Bronchial epithelial cell (primary cell): ENCODE measurements at regions not wholly inside any gene's neighbourhood (a gene's known extent, or its start where the extent isn't known, plus 50 kb on each side); places are given as distances from the start of the nearest gene placed in this dataset.
A peak's percentile ranks its signal among the peaks of the same experiment; 100 is the strongest.

Experiments
- DNase-seq: peaks from one replicate; pipeline ENCODE4 v3.0.0-alpha.2; 2010; ENCODE audit warnings: low read depth
- FAIRE-seq: peaks from 2 replicates; lab custom pipeline; 2011; peaks lifted over from hg19 to GRCh38; lab: Jason Lieb, UNC
- H3K27me3 ChIP-seq: 2 replicates; pipeline ENCODE4 v1.5.1; 2011; ENCODE audit warnings: low read length; ENCODE audit not compliant: control insufficient read depth, insufficient read depth
- H3K36me3 ChIP-seq: 2 replicates; pipeline ENCODE4 v1.5.1; 2011; ENCODE audit warnings: low read length; ENCODE audit not compliant: control insufficient read depth, insufficient read depth
- H3K4me3 ChIP-seq: 2 replicates; pipeline ENCODE4 v1.5.1; 2011; ENCODE audit warnings: mild to moderate bottlenecking, low read depth, low read length, control low read depth
- TF ChIP-seq, protein P1 (sequence below): IDR thresholded peaks from 2 replicates; pipeline ENCODE4 v1.5.1; 2011; ENCODE audit warnings: mild to moderate bottlenecking, moderate library complexity, low read length, control low read depth, inconsistent platforms; ENCODE audit not compliant: insufficient read depth, severe bottlenecking

DNA sequence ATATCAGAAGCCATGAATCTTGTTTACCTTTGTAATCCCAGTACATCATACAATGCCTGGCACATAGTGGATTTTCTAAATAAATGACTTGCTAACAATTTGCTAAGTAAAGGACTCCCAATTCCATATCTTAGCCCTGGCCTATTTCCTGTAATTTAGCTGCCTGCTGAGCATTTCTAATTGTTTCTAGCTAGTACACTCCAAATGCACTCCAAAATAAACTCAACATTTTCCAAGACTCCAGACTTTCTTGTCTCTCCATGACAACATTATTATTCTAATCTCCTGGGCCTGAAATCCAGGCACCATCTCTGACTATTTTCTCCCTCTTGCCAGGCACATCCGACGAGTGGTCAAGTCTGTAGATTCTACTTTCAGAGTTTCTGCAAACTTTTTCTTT lies 773.5 kb downstream of the SQOR start:
- FAIRE-seq (no peak), DNase-seq (no peak)
- TF ChIP-seq, protein P1, sequence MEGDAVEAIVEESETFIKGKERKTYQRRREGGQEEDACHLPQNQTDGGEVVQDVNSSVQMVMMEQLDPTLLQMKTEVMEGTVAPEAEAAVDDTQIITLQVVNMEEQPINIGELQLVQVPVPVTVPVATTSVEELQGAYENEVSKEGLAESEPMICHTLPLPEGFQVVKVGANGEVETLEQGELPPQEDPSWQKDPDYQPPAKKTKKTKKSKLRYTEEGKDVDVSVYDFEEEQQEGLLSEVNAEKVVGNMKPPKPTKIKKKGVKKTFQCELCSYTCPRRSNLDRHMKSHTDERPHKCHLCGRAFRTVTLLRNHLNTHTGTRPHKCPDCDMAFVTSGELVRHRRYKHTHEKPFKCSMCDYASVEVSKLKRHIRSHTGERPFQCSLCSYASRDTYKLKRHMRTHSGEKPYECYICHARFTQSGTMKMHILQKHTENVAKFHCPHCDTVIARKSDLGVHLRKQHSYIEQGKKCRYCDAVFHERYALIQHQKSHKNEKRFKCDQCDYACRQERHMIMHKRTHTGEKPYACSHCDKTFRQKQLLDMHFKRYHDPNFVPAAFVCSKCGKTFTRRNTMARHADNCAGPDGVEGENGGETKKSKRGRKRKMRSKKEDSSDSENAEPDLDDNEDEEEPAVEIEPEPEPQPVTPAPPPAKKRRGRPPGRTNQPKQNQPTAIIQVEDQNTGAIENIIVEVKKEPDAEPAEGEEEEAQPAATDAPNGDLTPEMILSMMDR = no peak
- Histone ChIP-seq H3K4me3 (no peak overlapping the region), H3K27me3 (no peaks in the 10 kb centered on the region), H3K36me3 (no peaks in the 10 kb centered on the region)

DNA sequence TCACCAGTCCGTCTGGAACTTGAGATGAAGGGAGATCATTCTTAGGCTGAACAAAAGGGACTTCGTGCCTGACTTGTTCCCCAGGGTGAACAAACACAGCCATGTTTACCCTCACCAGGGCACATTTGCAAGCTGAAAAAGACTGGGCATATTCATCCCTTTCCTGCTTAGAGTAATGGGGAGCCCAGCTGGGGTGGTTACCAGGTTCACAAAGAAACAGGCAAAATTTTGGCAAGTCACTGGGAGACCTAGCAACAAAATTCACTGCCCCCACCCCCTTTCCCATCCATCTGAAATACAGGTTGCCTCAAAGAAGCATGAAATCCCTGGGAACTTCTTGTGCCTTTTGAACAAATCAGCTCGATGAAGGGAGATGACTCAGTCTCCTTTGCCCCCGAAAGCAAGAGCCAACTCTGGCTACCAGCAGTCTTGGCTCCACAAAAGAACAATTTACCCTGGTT lies 775.0 kb downstream of the SQOR start:
- H3K27me3 ChIP-seq = no peaks in the 10 kb centered on the region
- no peak overlapping the region for H3K4me3 ChIP-seq
- DNase-seq (no peak), FAIRE-seq (no peak)
- TF ChIP-seq, protein P1 = no peak
- H3K36me3 ChIP-seq = no peaks in the 10 kb centered on the region

DNA sequence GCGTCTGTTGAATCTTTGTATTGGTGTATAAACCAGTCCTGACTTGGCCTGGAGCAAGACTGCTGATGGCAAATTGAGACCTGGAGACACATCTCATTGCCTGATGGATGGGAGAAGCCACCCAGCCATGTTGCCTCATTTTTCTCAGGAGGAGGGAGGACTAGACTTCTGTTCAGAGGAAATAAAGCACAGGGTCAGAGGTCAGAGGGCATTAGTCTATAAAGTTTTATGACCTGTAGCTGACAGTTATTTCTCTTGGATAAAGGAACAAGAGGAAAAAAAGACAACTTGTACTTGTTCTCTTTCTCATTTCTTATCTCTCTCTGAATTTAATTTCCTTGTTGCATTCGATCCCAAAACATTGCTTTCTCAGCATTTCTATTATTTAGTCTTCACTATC lies 775.9 kb downstream of the SQOR start:
- TF ChIP-seq, protein P1 = no peak
- H3K27me3 ChIP-seq = no peaks in the 10 kb centered on the region
- no peaks in the 10 kb centered on the region for H3K36me3 ChIP-seq
- no peak for DNase-seq
- FAIRE-seq = no peak
- no peak overlapping the region for H3K4me3 ChIP-seq

DNA sequence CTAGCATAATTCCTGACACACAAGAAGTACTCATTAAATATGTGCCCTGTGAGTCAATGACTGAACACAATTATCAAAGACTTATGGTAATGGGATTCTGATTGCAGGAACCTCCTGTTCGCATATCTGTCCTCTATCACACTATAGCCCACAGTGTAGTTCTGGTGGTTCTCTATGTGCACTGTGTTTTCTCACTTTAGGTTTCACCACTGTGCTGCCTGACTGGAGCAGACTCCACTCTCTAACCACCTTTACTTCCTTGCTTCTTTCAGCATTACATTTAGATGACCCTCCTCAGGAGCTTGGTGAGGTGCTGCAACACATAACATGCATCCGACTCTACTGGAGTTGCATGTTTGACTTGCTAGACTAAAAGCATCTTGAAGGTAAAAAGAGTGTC lies 777.1 kb downstream of the SQOR start:
- H3K4me3 ChIP-seq = no peak overlapping the region
- TF ChIP-seq, protein P1 = no peak
- FAIRE-seq (no peak), DNase-seq (no peak)
- no peaks in the 10 kb centered on the region for H3K36me3 ChIP-seq
- no peaks in the 10 kb centered on the region for H3K27me3 ChIP-seq

DNA sequence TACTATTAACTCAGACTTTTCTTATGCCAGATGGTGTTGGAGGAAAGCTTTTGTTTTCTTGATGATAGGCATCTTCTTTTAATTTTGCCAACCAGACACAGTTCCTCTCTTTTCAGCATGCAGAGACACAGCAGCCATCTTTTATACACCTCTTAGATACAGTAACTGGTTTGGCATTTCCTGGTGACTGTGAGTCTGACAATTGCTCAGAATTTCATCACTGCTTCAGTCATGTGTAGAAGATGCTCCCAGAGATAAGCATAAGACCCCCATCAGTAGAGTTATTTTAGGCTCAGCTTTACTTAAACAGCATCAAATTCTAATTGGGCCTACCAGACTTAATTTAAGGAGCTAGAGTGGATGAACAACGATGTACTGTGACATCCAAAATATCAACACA lies 779.0 kb downstream of the SQOR start:
- FAIRE-seq (no peak), DNase-seq (peak; percentile 38)
- no peaks in the 10 kb centered on the region for H3K36me3 ChIP-seq
- no peaks in the 10 kb centered on the region for H3K27me3 ChIP-seq
- TF ChIP-seq, protein P1 = no peak
- no peak overlapping the region for H3K4me3 ChIP-seq

DNA sequence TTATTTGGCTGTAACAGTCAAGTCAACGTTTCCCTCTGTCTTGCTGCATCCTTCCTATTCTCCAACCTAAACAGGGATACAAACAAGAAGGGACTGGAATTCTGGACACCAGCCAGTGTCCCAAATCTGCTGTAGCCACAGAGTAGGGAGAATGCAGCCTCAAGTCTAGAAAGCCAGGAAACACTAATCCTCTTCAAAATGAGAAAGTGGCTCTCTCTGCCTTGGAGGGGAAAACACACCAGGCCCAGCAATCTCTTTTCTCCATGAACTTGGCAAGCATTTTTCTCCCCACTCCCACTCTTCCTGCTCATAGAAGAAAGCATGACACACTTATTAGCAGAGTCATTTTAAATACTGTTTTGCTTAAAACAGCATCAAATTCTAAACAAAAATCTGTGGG lies 781.7 kb downstream of the SQOR start:
- Histone ChIP-seq H3K27me3 (no peaks in the 10 kb centered on the region), H3K36me3 (no peaks in the 10 kb centered on the region), H3K4me3 (no peak overlapping the region)
- DNase-seq (no peak), FAIRE-seq (no peak)
- TF ChIP-seq, protein P1 = no peak
